ACHN (cell line): ENCODE measurements at regions not wholly inside any gene's neighbourhood (a gene's known extent, or its start where the extent isn't known, plus 50 kb on each side); places are given as distances from the start of the nearest gene placed in this dataset.
"Not testable (repeated sequence)": the region's sequence is repeated elsewhere in the genome, so short reads cannot be mapped to it uniquely, and the experiment has no call there.

Experiments used
- DNase-seq: peaks from one replicate; pipeline ENCODE4 v3.0.0-alpha.2; 2015
- in situ Hi-C: cut with HindIII; loops from 2 replicates; pipeline ENCODE4 v1.10.0; 2017; ENCODE audit warnings: low sequenced_read_pairs, low pct_ligation_motif_present, low pct_unique_long_range_greater_than_20kb

DNA sequence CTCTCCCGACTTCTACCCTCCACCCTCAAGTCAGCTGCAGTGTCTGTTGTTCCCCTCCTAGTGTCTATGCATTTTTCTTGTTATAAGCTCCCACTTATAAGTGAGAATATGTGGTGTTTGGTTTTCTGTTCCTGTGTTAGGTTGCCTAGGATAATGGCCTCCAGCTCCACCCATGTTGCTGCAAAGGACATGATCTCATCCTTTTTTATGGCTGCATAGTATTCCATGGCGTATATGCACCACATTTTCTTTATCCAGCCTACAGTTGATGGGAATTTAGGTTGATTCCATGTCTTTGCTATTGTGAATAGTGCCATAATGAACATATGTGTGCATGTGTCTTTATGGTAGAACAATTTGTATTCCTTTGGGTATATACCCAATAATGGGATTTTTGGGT, 80.7 kb downstream of the SPTSSA start:
- in situ Hi-C loops = not testable (repeated sequence)

GRCh38 chr14:34380471-34380845, 81.6 kb downstream of the SPTSSA start:
- in situ Hi-C loops = no loop called here
- DNase-seq = no peak

More for the DNA sequence above, 80.7 kb downstream of the SPTSSA start:
- not testable (repeated sequence) for DNase-seq

DNA sequence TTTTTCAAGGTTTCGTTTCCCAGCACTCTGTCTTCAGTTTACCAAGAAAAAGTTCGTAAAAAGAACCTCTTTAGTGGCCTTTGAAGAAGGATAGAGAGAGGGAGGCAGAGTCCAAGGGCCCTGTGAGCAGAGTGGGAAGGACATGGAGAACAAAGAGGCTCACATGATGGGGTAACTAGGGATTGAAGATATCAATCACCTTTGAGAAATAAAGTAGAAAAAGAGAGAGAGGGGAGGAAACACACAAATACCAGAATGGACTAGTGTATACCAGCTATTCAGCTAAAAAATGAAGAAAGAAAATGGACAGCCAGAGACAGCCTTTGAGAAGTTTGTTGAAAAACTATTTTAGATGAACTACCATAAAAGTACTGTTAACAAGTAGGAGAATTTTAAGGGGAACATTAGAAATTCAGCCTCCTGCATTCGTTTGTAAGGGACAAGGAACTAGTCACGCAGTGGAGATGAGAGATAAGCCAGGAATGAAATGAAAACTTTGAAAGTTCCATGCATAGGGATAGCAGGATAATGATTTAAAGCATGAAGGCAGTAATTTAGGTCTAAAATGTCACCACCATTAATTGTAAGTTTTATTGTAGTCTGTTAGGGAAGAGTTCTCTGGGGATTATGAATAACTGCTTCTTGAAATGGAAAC, 82.1 kb downstream of the SPTSSA start:
- DNase-seq = no peak
- in situ Hi-C loops = no loop called here

DNA sequence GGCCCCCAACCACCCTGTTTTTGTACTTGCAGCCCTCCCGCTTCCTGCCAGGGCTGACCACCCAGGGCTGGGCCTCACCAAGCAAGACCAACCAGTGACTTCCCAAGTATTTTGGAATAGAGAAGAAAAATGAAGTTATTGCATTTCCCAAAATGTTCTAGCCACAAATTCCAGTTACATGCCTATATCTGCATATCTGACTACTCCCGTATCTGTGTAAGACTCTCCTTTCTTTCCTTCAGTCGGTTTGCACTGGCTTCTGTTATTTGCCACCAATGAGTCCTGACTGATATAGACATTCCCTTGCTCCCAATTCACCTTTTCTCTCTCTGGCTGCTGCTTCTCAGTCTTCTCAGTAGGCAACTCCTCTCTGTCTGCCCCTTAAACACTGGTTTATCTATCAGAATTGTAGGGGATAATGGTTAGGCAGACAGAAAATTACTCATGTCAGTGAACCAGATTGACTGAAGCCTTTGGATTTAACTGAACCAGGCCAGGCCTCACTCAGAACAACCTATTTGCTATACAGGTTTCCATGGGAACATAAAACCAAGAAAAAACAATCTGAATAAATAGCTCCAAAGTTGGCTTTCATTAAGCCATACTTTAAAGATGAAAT, 85.3 kb downstream of the SPTSSA start:
- in situ Hi-C loops = no loop called here
- DNase-seq = no peak

GRCh38 chr14:34374998-34375740, 86.9 kb downstream of the SPTSSA start:
- in situ Hi-C loops = no loop called here
- DNase-seq = no peak

DNA sequence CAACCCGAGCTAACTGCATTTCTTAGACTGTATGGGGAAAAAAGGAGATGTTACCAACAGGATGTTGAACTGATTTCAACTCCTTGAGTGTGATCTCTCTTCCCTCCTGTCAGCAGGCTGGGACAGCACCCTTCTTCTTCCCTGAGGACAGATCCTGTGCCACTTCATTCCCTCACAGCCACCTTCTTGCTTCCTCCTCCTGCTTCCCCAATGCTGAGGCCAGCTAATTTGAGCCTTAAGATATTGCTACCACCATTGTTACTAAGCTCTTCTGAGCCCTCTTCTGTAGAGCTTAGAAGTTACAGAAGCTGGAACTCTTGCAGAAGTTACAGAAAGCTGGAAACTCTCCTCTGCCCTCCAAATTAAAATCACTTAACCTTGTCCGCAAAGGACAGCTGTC, 88.8 kb downstream of the SPTSSA start:
- DNase-seq = no peak
- in situ Hi-C loops = no loop called here

- no peak for DNase-seq
- in situ Hi-C loops = no loop called here
These were observed 89.3 kb downstream of the SPTSSA start for GRCh38 chr14:34372786-34373185.

DNA sequence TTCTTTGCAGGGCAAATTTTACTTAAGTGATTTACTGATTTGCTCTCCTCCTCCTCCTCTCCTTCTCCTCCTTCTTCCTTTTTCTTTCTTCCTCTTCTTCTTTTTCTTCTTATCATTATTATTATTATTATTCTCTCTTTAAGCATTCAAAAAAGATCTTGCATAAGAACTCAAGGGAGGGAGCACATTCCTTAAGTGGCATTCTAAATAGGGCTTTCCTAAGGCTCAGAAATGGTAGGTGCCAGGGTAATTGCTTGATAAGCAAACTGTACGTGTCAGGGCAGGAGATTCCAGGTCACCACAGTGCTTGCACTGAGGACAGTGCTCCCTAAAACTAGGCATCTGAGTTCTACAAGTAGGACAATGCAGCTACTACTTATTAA, 92.4 kb downstream of the SPTSSA start:
- in situ Hi-C loops = no loop called here
- no peak for DNase-seq

- in situ Hi-C loops = no loop called here
- DNase-seq = no peak
These were observed 92.9 kb downstream of the SPTSSA start for GRCh38 chr14:34368971-34369647.

DNA sequence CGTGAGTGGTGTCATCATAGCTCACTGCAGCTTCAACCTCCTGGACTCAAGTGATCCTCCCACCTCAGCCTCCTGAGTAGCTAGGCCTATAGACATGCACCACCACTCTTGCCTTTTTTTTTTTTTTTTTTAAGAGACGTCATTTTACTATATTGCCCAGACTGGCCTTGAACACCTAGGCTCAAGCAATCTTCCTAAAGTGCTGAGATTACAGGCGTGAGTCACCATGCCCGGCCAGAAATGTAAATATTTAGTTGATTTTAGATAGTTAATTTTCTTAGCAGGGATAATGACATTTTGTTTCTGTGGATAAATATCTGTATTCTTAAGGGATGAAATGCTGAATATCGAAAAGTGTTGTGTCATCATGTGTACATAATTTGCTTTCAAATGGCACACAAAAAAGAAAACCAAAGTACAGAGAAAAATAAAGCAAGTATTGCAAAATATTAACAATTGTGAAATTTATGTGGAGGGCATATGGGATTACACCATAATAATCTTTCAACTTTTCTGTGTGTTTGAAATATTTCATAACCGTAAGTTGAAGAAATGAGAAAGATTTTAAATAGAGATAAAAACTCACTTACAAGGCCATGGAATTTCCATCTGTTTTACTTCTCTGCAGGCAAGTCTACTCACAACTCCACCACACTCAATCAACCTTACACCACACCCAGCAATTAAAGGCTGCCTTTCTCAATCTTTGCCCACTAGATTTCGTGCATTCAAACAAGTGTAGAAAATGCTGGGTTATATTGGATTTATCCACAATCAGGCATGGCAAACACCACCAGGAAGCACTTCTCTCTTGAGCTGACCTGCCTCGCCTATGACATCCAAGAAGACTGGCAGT, 93.7 kb downstream of the SPTSSA start:
- in situ Hi-C loops = no loop called here

GRCh38 chr14:34365309-34365915, 96.6 kb downstream of the SPTSSA start:
- in situ Hi-C loops = no loop called here
- DNase-seq = peak; percentile 6

More for the DNA sequence above, 93.7 kb downstream of the SPTSSA start:
- no peak for DNase-seq

GRCh38 chr14:34364201-34364600, 97.8 kb downstream of the SPTSSA start:
- DNase-seq = no peak
- in situ Hi-C loops = no loop called here

- DNase-seq = no peak
- in situ Hi-C loops = no loop called here
These were observed 98.3 kb downstream of the SPTSSA start for GRCh38 chr14:34363733-34364134.

GRCh38 chr14:34362641-34363251, 99.3 kb downstream of the SPTSSA start:
- no peak for DNase-seq
- in situ Hi-C loops = no loop called here

DNA sequence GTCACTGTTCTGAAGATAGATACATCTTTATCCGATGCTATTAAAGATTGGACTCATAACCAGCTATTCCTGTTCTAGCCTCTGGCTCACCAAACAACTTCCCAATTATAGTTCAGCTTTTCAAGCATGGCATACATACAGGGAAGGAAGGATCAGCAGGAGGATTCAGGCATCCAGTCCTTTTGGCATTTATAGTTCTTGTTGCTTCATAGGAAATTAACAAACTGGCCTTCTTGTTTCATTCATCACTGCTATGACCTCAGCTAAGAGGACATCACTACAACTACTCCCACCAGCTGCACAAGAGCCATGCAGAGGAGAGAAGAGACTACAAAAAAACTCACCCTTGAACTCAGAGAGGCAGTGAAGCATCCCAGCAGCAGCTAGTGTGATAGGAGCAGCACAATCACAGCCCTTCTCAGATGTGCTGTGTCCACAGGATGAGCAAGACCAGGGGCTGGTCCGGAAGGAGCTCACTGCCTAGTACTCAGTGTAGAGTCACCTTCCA, 100.5 kb downstream of the SPTSSA start:
- DNase-seq = no peak
- in situ Hi-C loops = no loop called here

DNA sequence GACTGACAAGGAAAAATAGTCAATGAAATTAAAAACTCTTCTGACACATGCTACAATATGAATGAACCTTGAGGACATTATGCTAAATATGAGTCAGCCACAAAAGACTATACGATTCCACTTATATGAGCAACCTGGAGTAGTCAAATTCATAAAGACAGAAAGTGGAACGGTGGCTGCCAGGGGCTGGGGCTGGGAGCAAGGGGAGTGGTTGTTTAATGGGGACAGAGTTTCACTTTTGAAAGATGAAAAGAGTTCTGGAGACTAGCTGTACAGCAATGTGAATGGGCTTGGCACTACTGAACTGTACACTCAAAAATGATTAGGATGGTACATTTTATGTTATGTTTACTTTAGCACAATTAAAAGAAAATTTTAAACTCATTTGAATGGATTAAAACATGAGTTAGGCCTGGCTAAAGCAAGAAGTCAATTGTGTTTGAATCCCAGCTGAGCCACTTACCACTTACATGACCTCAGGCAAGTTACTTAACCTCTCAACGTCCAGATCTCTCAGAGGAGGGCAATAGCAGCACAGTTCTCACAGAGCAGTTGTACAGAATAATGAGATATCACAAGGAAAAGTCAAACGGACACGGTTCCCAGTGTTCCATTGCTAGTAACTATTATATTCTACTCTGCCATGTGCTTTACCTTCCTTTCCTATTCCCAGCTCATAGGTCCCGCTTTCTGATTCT, 102.5 kb downstream of the SPTSSA start:
- in situ Hi-C loops = no loop called here
- DNase-seq = no peak

- DNase-seq = no peak
- in situ Hi-C loops = no loop called here
These were observed 105.8 kb downstream of the SPTSSA start for GRCh38 chr14:34356264-34356654.
